Common myeloid progenitor, CD34-positive (primary cell): ENCODE measurements at regions not wholly inside any gene's neighbourhood (a gene's known extent, or its start where the extent isn't known, plus 50 kb on each side); places are given as distances from the start of the nearest gene placed in this dataset.

ENCODE experiments used
- CTCF ChIA-PET: fragments of 350-600 bp; sonication (Branson Sonifier 250); formaldehyde crosslinking; loops from one replicate; lab custom pipeline; 2021; ENCODE audit warnings: antibody characterized with exemption; lab: Charles Lee
- POLR2A ChIA-PET: fragments of 350-600 bp; sonication (Branson Sonifier 250); formaldehyde crosslinking; loops from one replicate; lab custom pipeline; 2021; ENCODE audit warnings: antibody characterized with exemption; lab: Charles Lee
- DNase-seq, 3 donors: peaks; one replicate each; pipeline versions ENCODE4 v3.0.0 to v3.0.0-alpha.2; 2013
- H3K27ac ChIP-seq, 2 experiments: 1 replicate in 1 of 2; 2 replicates in 1 of 2; pipeline ENCODE4 v1.7.0; 2013; ENCODE audit warnings: inconsistent platforms in 2 of 2, low read length in 2 of 2, mild to moderate bottlenecking in 2 of 2, low read depth in 1 of 2, moderate library complexity in 1 of 2; ENCODE audit not compliant: severe bottlenecking in 2 of 2, insufficient read depth in 1 of 2, poor library complexity in 1 of 2
- H3K27me3 ChIP-seq, 5 experiments: replicated peaks in 2 of 5; 1 replicate in 3 of 5; 2 replicates in 2 of 5; pipeline versions ENCODE4 v1.6.1 to v1.7.0; 2013; ENCODE audit warnings: low read length in 4 of 5, mild to moderate bottlenecking in 2 of 5, moderate library complexity in 2 of 5, inconsistent platforms in 1 of 5; ENCODE audit not compliant: insufficient read depth in 5 of 5, control insufficient read depth in 4 of 5
- H3K36me3 ChIP-seq, 4 experiments: 1 replicate in 2 of 4; 2 replicates in 2 of 4; pipeline versions ENCODE4 v1.6.1 to v1.7.0; 2013; ENCODE audit warnings: low read length in 3 of 4, control low read depth in 1 of 4, mild to moderate bottlenecking in 1 of 4; ENCODE audit not compliant: control insufficient read depth in 4 of 4, insufficient read depth in 4 of 4
- H3K4me1 ChIP-seq, 4 experiments: 1 replicate in 3 of 4; 2 replicates in 1 of 4; pipeline versions ENCODE4 v1.6.1 to v1.7.1; 2013; ENCODE audit warnings: low read length in 3 of 4, mild to moderate bottlenecking in 3 of 4, control low read depth in 1 of 4, inconsistent platforms in 1 of 4, moderate library complexity in 1 of 4; ENCODE audit not compliant: control insufficient read depth in 4 of 4, insufficient read depth in 4 of 4; ENCODE audit errors: control extremely low read depth in 1 of 4
- H3K4me3 ChIP-seq, 7 experiments: 1 replicate in 4 of 7; 2 replicates in 3 of 7; pipeline versions ENCODE4 v1.5.1 to v1.7.0; 2013; ENCODE audit warnings: mild to moderate bottlenecking in 7 of 7, low read length in 6 of 7, moderate library complexity in 6 of 7, inconsistent platforms in 2 of 7, low read depth in 2 of 7, control low read depth in 1 of 7; ENCODE audit not compliant: insufficient read depth in 4 of 7, control insufficient read depth in 1 of 7; ENCODE audit errors: extremely low read depth in 1 of 7
- H3K9me3 ChIP-seq, 5 experiments: 1 replicate in 4 of 5; 2 replicates in 1 of 5; pipeline versions ENCODE4 v1.6.1 to v1.7.1; 2013; ENCODE audit warnings: low read length in 4 of 5, mild to moderate bottlenecking in 2 of 5, inconsistent platforms in 1 of 5, low read depth in 1 of 5, moderate library complexity in 1 of 5; ENCODE audit not compliant: control insufficient read depth in 4 of 5, insufficient read depth in 2 of 5; ENCODE audit errors: control extremely low read depth in 1 of 5
- WGBS: methylation state at CpG from one replicate; pipeline ENCODE4 v1.1.5; 2013; ENCODE audit not compliant: insufficient coverage; 5-methylcytosine and 5-hydroxymethylcytosine counted together

- CTCF ChIA-PET: interaction anchor here (0.9 to 1.8 kb wide), 3 partner anchors 8 to 44 kb away, joined by 3 to 8 read pairs (median 4); no protein-coding TSS in a partner anchor
- POLR2A ChIA-PET: no interaction called here
- Histone ChIP-seq H3K27ac (no peak overlapping the region), H3K36me3 (no peaks in the 10 kb centered on the region), H3K4me1 (no peaks in the 10 kb centered on the region), H3K27me3 (peaks cover 0 to 3% (median 2%) of the 10 kb centered on the region in 5 experiments), H3K9me3 (no peaks in the 10 kb centered on the region), H3K4me3 (no peak overlapping the region)
- peak; percentile 26 to 65 (median 51) for DNase-seq
- 0% methylated on average over 2 of the region's 2 CpGs for WGBS
These were observed 73.3 kb downstream of the TASL start for GRCh38 chrX:30504309-30504708.

- H3K27ac ChIP-seq: no peak overlapping the region
- no CpG with 5 or more reads among the region's 1 CpG for WGBS
- H3K27me3 ChIP-seq: peaks cover 0 to 2% (median 0%) of the 10 kb centered on the region in 5 experiments
- ChIA-PET POLR2A (no interaction called here), CTCF (interaction anchor here (2.4 kb wide), 1 partner anchor 9 kb away, joined by 8 read pairs; no protein-coding TSS in a partner anchor)
- H3K36me3 ChIP-seq: no peaks in the 10 kb centered on the region
- no peaks in the 10 kb centered on the region for H3K9me3 ChIP-seq
- no peaks in the 10 kb centered on the region for H3K4me1 ChIP-seq
- H3K4me3 ChIP-seq: no peak overlapping the region
- DNase-seq: no peak
These were observed 82.1 kb downstream of the TASL start for GRCh38 chrX:30495468-30495867.

- Histone ChIP-seq H3K4me1 (no peaks in the 10 kb centered on the region), H3K9me3 (no peaks in the 10 kb centered on the region), H3K36me3 (no peaks in the 10 kb centered on the region), H3K27ac (no peak overlapping the region), H3K27me3 (peaks cover 0 to 2% (median 0%) of the 10 kb centered on the region in 5 experiments), H3K4me3 (no peak overlapping the region)
- 63% methylated on average over 1 of the region's 1 CpG for WGBS
- ChIA-PET POLR2A (no interaction called here), CTCF (interaction anchor here (0.9 to 2.4 kb wide), 2 partner anchors 9 to 11 kb away, joined by 3 to 8 read pairs; no protein-coding TSS in a partner anchor)
- DNase-seq: no peak
These were observed 84.2 kb downstream of the TASL start for GRCh38 chrX:30493348-30493747.

GRCh38 chrX:30489323-30489722 lies 88.2 kb downstream of the TASL start:
- no peak for DNase-seq

GRCh38 chrX:30488092-30488491 lies 89.5 kb downstream of the TASL start:
- Histone ChIP-seq H3K27ac (no peak overlapping the region), H3K9me3 (no peaks in the 10 kb centered on the region), H3K4me3 (no peak overlapping the region), H3K4me1 (no peaks in the 10 kb centered on the region), H3K36me3 (no peaks in the 10 kb centered on the region), H3K27me3 (no peaks in the 10 kb centered on the region)
- DNase-seq: peak in 2 of 3 donors; percentile 4 to 9
- ChIA-PET POLR2A (no interaction called here), CTCF (no interaction called here)
- WGBS: 19% methylated on average over 2 of the region's 3 CpGs

More at GRCh38 chrX:30489323-30489722, 88.2 kb downstream of the TASL start:
- Histone ChIP-seq H3K9me3 (no peaks in the 10 kb centered on the region), H3K27me3 (peaks cover 0 to 2% (median 0%) of the 10 kb centered on the region in 5 experiments), H3K4me1 (no peaks in the 10 kb centered on the region), H3K27ac (no peak overlapping the region), H3K36me3 (no peaks in the 10 kb centered on the region), H3K4me3 (no peak overlapping the region)
- ChIA-PET POLR2A (no interaction called here), CTCF (no interaction called here)
- WGBS: 94% methylated on average over 2 of the region's 2 CpGs

GRCh38 chrX:30483996-30484395 lies 93.6 kb downstream of the TASL start:
- Histone ChIP-seq H3K9me3 (no peaks in the 10 kb centered on the region), H3K4me1 (no peaks in the 10 kb centered on the region), H3K27ac (no peak overlapping the region), H3K36me3 (no peaks in the 10 kb centered on the region), H3K27me3 (no peaks in the 10 kb centered on the region), H3K4me3 (no peak overlapping the region)
- no peak for DNase-seq
- ChIA-PET POLR2A (no interaction called here), CTCF (interaction anchor here (0.9 kb wide), 1 partner anchor 9 kb away, joined by 3 read pairs; no protein-coding TSS in a partner anchor)
- 93% methylated on average over 2 of the region's 2 CpGs for WGBS

GRCh38 chrX:30468471-30468870 lies 109.1 kb downstream of the TASL start:
- WGBS: no CpG with 5 or more reads among the region's 3 CpGs
- H3K4me1 ChIP-seq: no peaks in the 10 kb centered on the region
- no peak overlapping the region for H3K4me3 ChIP-seq
- H3K27ac ChIP-seq: no peak overlapping the region
- ChIA-PET POLR2A (no interaction called here), CTCF (no interaction called here)
- no peaks in the 10 kb centered on the region for H3K9me3 ChIP-seq
- H3K36me3 ChIP-seq: no peaks in the 10 kb centered on the region
- DNase-seq: no peak
- H3K27me3 ChIP-seq: no peaks in the 10 kb centered on the region
